Activated B cell treated with CpG ODN at 0.5 μM for 24 hours (primary cell): ENCODE measurements at regions not wholly inside any gene's neighbourhood (a gene's known extent, or its start where the extent isn't known, plus 50 kb on each side); places are given as distances from the start of the nearest gene placed in this dataset.

Source experiments
- ATAC-seq: fragments of 200-7000 bp; cut with Tn5 transposase; one replicate; pipeline ENCODE4 v1.10.0; 2021; ENCODE audit warnings: low read depth, mild to moderate bottlenecking, moderate library complexity
- CTCF ChIA-PET: fragments of 350-600 bp; sonication (Branson Sonifier 250); formaldehyde crosslinking; loops from one replicate; lab custom pipeline; 2021; ENCODE audit warnings: antibody characterized with exemption; lab: Charles Lee
- POLR2A ChIA-PET: fragments of 350-600 bp; sonication (Branson Sonifier 250); formaldehyde crosslinking; loops from one replicate; lab custom pipeline; 2021; ENCODE audit warnings: antibody characterized with exemption; lab: Charles Lee
- DNase-seq: peaks from one replicate; pipeline ENCODE4 v3.0.0; 2022
- H3K27ac Mint-ChIP-seq: one replicate; pipeline ENCODE4 v1.8.0; 2020; ENCODE audit warnings: mixed read lengths
- H3K27me3 Mint-ChIP-seq: one replicate; pipeline ENCODE4 v1.8.0; 2021; ENCODE audit warnings: mixed read lengths
- H3K36me3 Mint-ChIP-seq: one replicate; pipeline ENCODE4 v1.8.0; 2021; ENCODE audit warnings: low read depth, mixed read lengths
- H3K4me1 Mint-ChIP-seq: one replicate; pipeline ENCODE4 v1.8.0; 2021; ENCODE audit warnings: mixed read lengths
- H3K4me3 Mint-ChIP-seq: one replicate; pipeline ENCODE4 v1.8.0; 2020; ENCODE audit warnings: mild to moderate bottlenecking, mixed read lengths
- H3K9me3 Mint-ChIP-seq: one replicate; pipeline ENCODE4 v1.8.0; 2020; ENCODE audit warnings: mixed read lengths
- intact Hi-C: fragments of 100-400 bp; cut with micrococcal nuclease; formaldehyde crosslinking; loops from one replicate; pipeline ENCODE4 v1.15.1; 2024
- TF ChIP-seq, protein P1 (sequence below): fragments of 200-600 bp; IDR thresholded peaks from one replicate; pipeline ENCODE4 v1.8.0; 2022; ENCODE audit warnings: antibody characterized with exemption, mild to moderate bottlenecking

- no peaks in the 10 kb centered on the region for H3K9me3 Mint-ChIP-seq
- H3K4me1 Mint-ChIP-seq: no peaks in the 10 kb centered on the region
- ChIA-PET POLR2A (no interaction called here), CTCF (no interaction called here)
- H3K4me3 Mint-ChIP-seq: no peak overlapping the region
- ATAC-seq: no peak
- peaks cover 8% of the 10 kb centered on the region for H3K27me3 Mint-ChIP-seq
- no peak for DNase-seq
- TF ChIP-seq, protein P1, sequence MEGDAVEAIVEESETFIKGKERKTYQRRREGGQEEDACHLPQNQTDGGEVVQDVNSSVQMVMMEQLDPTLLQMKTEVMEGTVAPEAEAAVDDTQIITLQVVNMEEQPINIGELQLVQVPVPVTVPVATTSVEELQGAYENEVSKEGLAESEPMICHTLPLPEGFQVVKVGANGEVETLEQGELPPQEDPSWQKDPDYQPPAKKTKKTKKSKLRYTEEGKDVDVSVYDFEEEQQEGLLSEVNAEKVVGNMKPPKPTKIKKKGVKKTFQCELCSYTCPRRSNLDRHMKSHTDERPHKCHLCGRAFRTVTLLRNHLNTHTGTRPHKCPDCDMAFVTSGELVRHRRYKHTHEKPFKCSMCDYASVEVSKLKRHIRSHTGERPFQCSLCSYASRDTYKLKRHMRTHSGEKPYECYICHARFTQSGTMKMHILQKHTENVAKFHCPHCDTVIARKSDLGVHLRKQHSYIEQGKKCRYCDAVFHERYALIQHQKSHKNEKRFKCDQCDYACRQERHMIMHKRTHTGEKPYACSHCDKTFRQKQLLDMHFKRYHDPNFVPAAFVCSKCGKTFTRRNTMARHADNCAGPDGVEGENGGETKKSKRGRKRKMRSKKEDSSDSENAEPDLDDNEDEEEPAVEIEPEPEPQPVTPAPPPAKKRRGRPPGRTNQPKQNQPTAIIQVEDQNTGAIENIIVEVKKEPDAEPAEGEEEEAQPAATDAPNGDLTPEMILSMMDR: no peak
- H3K27ac Mint-ChIP-seq: no peak overlapping the region
- H3K36me3 Mint-ChIP-seq: no peaks in the 10 kb centered on the region
- intact Hi-C loops: no loop called here
Measured at GRCh38 chr12:64991121-64991611, 129.9 kb downstream of the WIF1 start.

DNA sequence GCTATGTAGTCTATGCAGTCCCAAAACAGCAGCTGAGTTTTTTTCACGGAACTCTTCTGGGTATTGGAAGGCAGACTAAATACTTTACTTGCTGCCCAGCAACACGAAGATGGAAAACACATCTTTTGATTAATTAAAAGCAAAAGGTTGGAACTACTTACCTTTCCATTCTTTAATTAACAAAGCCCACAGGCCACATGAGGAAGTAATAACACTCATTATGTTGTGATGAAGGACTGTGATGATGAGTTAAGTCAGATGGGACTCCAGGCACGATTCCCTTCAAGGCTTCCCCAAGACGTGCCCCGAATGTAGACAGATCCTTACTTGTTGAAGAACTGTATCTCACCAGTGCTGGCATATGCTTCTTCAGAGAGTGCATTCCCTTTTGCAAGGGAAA lies 129.0 kb downstream of the WIF1 start:
- ChIA-PET CTCF (no interaction called here), POLR2A (no interaction called here)
- no peak overlapping the region for H3K27ac Mint-ChIP-seq
- H3K27me3 Mint-ChIP-seq: peaks cover 7% of the 10 kb centered on the region
- intact Hi-C loops: no loop called here
- no peaks in the 10 kb centered on the region for H3K9me3 Mint-ChIP-seq
- no peak overlapping the region for H3K4me3 Mint-ChIP-seq
- H3K4me1 Mint-ChIP-seq: no peaks in the 10 kb centered on the region
- ATAC-seq (no peak), DNase-seq (no peak)
- TF ChIP-seq, protein P1: no peak
- H3K36me3 Mint-ChIP-seq: no peaks in the 10 kb centered on the region

- Mint-ChIP-seq H3K27ac (no peak overlapping the region), H3K4me1 (no peaks in the 10 kb centered on the region), H3K4me3 (no peak overlapping the region), H3K27me3 (peaks cover 7% of the 10 kb centered on the region), H3K9me3 (no peaks in the 10 kb centered on the region), H3K36me3 (no peaks in the 10 kb centered on the region)
- TF ChIP-seq, protein P1: no peak
- POLR2A ChIA-PET: no interaction called here
- ATAC-seq: no peak
- intact Hi-C loops: no loop called here
- no peak for DNase-seq
- CTCF ChIA-PET: no interaction called here
Measured at GRCh38 chr12:64992641-64993040, 128.5 kb downstream of the WIF1 start.

GRCh38 chr12:64993461-64993860 lies 127.6 kb downstream of the WIF1 start:
- Mint-ChIP-seq H3K27me3 (peaks cover 10% of the 10 kb centered on the region), H3K4me1 (no peaks in the 10 kb centered on the region), H3K27ac (no peak overlapping the region), H3K9me3 (no peaks in the 10 kb centered on the region), H3K4me3 (no peak overlapping the region), H3K36me3 (no peaks in the 10 kb centered on the region)
- DNase-seq (no peak), ATAC-seq (no peak)
- POLR2A ChIA-PET: no interaction called here
- TF ChIP-seq, protein P1: no peak
- CTCF ChIA-PET: no interaction called here
- intact Hi-C loops: no loop called here

- TF ChIP-seq, protein P1: no peak
- intact Hi-C loops: no loop called here
- Mint-ChIP-seq H3K36me3 (no peaks in the 10 kb centered on the region), H3K4me3 (no peak overlapping the region), H3K9me3 (no peaks in the 10 kb centered on the region), H3K27ac (no peak overlapping the region), H3K4me1 (no peaks in the 10 kb centered on the region), H3K27me3 (peaks cover 7% of the 10 kb centered on the region)
- CTCF ChIA-PET: no interaction called here
- ATAC-seq (no peak), DNase-seq (no peak)
- POLR2A ChIA-PET: interaction anchor here (0.5 kb wide), 1 partner anchor 141 kb away, joined by 3 read pairs; no protein-coding TSS in a partner anchor
Measured at GRCh38 chr12:64995816-64996215, 125.3 kb downstream of the WIF1 start.
